ENCODE measurements at regions not wholly inside any gene's neighbourhood (a gene's known extent, or its start where the extent isn't known, plus 50 kb on each side); places are given as distances from the start of the nearest gene placed in this dataset.

- DNase-seq = no peak
Observed at GRCh38 chr20:57960803-57961575, 251.2 kb upstream of the PMEPA1 start.

- DNase-seq = no peak
Observed at GRCh38 chr20:57959589-57959988, 249.8 kb upstream of the PMEPA1 start.

- DNase-seq = no peak
Observed at GRCh38 chr20:57959018-57959417, 249.2 kb upstream of the PMEPA1 start.

GRCh38 chr20:57958050-57958420 is 248.2 kb upstream of the PMEPA1 start:
- no peak for DNase-seq

DNA sequence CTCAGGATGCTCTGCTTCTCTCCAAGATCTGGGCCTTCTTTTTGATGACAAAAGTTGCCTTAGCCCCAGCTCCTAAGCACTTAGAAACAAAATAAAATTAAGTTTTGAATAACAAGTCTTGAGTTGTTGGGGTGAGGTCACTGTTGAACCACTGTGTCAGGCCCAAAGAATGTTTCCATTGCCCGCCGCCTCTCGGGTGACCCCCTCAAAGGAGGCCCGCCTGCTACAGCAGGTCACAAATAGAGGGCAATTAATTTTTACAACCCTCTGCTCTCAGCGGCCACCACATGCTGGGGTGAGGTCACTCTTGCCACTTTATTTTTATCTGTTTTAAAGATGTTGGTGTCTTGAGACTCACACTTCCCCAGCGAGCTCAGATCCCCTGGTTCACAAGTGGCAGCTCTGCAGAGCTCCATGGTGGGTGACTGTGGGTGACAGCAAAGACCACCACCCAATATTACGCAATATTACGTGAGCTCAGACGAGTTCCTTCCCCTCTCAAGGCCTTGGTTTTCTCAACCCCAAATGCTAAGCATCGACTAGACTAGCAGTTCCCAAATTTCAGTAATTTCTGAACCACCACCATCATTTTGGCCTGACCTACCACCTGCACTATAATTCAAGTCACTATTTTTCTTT is 247.7 kb upstream of the PMEPA1 start:
- DNase-seq = no peak

DNA sequence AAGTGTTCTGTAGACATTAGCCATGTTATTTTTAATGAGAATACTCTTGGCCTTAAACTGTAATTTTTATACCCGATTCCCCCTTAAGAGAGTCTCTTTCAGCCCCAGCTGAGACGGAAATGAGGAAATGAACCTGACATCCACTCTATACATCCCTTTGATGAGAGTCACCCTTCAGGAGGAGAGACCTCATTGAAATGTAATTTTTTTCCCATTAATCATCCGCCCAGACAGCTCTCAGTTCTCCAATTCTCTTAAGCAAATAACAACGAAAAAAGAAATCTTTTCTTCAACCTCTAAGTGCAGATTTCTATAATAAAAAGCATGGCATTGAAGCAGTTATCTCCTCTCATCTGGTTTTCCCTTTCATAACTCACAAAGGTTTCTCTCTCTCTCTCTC is 243.8 kb upstream of the PMEPA1 start:
- DNase-seq = no peak

DNA sequence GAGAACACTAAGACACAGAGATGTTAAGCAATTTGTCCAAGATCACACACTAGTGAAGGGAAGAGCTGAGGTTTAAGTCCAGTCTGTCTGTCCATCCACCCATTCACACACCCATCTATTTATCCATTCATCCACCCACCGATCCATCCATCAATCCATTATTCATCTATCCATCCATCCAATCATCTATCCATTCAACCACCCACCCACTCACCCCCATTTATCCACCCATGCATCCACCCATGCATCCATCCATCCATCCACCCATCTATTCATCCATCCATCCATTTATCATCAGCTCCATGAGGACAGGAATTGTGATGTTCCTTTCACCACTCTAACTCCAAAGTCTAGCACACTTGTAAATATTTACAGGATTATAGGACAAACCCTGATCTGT is 242.3 kb upstream of the PMEPA1 start:
- no peak for DNase-seq

DNA sequence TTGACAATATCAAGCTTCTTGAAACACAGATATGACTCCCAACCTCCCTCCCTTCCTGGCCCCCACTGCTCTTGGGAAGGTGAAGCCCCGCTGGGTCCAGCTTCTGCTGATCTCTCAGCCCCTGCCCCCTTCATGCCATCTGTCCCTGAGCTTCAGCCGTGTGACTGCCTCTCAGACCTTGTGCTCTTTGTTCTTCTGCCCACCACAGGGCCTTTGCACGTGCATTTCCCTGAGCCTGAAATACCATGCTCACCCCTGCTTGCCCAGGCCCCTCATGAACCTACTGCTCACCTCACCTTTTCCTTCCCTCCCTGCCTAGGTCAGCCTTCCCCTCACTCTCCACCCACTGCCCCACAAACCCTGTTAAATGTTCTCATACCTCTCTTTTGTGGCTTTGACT is 241.7 kb upstream of the PMEPA1 start:
- DNase-seq = no peak

- no peak for DNase-seq
Observed at GRCh38 chr20:57950764-57951485, 241.1 kb upstream of the PMEPA1 start.

- no peak for DNase-seq
Observed at GRCh38 chr20:57948180-57948955, 238.6 kb upstream of the PMEPA1 start.

GRCh38 chr20:57947421-57948179 is 237.8 kb upstream of the PMEPA1 start:
- no peak for DNase-seq

DNA sequence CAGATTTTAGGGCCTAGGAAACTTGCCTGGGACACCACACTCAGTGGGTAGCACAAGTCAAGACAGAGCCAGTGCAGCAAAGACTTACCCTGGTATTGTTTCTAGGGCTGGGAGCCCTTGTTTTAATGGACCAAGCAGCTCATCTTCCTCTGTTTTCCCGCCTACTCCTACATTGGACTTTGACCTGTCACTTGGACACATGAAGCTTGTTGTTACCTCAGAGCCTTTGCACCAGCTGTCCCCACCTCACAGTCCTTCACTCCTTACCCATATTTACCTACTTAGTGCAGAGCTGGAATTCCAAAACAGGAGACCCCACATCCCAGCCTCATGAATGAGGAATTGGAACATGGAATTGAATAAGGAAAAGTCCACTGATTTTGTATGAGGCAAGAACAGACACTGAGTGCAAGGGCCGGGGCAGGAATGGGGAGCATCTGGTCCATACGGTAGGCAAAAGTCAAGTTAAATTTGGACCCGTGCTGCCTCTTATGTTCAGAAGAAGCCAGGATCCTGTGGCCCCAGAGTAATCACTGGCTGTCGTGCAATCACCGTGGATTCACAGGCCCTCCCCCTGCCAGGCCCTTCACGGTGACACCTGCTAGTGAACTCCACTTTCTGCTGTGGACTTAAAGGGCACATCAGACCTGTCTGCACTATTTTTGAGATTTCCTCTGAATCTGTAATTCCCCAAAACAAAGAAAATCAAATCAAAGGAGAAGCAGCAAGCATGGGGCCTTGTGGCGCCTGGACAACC is 236.9 kb upstream of the PMEPA1 start:
- DNase-seq = no peak

- DNase-seq = no peak
Observed at GRCh38 chr20:57944988-57945387, 235.2 kb upstream of the PMEPA1 start.

DNA sequence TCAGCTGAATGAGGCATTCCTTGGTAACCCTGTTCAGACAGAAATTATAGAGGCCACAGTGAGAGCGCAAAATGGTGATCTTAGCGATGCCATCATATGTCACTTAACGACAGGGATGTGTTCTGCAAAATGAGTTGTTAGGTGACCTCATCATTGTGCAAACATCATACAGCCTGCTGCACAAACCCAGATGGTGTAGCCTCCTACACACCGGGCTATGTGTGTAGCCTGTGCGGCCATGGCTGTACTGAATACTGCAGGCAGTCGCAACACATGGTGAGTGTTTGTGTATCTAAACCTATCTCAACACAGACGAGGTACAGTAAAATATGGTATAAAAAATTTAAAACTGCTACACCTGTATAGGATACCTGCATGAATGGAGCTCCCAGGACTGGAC is 234.1 kb upstream of the PMEPA1 start:
- no peak for DNase-seq

DNA sequence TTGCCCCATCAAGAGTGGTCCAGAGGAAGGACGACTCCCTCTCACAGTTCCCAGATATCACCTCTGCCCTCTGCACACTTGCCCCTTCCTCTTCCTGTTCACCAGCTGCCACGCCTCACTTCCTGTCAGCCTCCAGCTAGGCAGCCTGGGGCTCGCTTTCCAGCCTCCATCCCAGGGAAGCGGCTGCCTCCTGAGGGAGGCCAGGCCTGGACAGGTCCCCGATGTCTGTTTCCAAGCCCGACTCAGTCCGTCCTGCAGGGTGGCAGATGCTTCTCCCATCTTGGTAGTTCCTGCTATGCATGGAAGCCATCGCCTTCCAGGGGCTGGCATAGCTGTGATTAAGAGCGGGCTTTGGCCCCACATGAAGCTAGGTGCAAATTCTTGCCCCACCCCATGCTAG is 233.5 kb upstream of the PMEPA1 start:
- DNase-seq = no peak

GRCh38 chr20:57941604-57942381 is 232.0 kb upstream of the PMEPA1 start:
- no peak for DNase-seq

DNA sequence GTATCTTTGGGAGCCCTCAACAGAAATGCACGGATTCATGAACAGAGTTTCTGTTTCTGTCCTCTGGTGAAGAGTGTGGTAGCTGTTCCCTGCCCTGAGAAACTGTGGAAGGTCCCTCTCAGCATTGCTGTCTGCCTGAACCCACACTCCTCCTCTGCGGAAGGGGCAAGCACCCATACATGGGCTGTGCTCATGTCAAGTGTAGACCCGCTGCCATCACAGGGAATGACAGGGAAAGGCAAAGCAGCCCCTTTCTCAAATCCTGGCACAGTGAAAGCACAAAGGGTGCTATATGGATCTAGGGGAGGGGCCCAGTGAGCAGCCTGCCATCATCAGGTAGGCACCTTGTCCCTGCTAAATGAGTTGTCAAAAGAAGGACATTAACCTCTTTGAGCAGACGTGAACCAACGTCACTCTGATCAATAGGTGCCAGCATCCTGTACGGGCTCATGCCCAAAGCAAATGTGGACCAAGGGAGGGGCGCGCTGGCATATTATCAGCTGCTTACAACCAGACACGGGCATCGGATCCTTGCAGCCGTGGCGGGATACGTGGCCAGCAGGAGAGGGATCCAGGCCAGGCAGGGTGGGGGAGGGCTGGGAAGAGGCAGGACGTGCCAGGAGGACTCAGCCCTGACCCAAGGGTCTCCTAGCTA is 231.2 kb upstream of the PMEPA1 start:
- no peak for DNase-seq

DNA sequence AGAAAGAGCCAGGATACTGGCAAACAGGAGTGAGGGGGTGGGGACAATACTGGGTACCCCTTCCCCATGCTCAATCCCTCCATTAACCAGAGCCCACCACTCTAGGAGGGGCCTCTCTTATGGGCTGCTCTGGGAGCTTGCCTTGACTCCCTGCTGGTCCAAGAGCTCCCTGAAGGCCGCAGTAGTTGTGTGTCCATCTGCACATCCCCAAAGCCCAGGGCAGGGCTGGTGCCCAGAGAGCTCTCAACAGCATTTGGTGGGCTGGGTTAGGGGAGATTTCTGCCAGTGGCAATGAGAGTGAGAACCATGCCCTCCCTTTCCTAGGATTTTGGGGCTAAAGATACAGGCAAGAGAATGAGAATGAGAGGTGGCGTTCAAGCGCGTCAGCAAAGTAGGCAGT is 230.6 kb upstream of the PMEPA1 start:
- DNase-seq = no peak

GRCh38 chr20:57939499-57939898 is 229.7 kb upstream of the PMEPA1 start:
- no peak for DNase-seq

Measured in NCI-H1436 (cell line).